ENCODE measurements at regions not wholly inside any gene's neighbourhood (a gene's known extent, or its start where the extent isn't known, plus 50 kb on each side); places are given as distances from the start of the nearest gene placed in this dataset.

GRCh38 chr11:31967404-31968130 is 123.3 kb upstream of the RCN1 start:
- TF ChIP-seq CTCF (conservative IDR thresholded peaks at IDR 0.05; ENCODE audit: low read depth, low read length) (no peak), EZH2 (IDR thresholded peaks at IDR 0.05; ENCODE audit: borderline replicate concordance, low read depth, low read length, poor library complexity, severe bottlenecking) (peak; percentile 5)

Data from A673 (cell line).